Stimulated activated CD8-positive, alpha-beta memory T cell treated with anti-CD3 and anti-CD28 coated beads, Interleukin-15, amount 100 ng/mL, for 4 hours (primary cell): ENCODE measurements at regions not wholly inside any gene's neighbourhood (a gene's known extent, or its start where the extent isn't known, plus 50 kb on each side); places are given as distances from the start of the nearest gene placed in this dataset.

Experiments
- DNase-seq, 2 donors: peaks; one replicate each; pipeline ENCODE4 v3.0.0-alpha.2; 2020; ENCODE audit warnings: low read depth in 2 of 2

- DNase-seq = no peak
Observed at GRCh38 chrX:9148615-9149399, 114.9 kb upstream of the FAM9B start.

GRCh38 chrX:9149501-9150245 lies 115.7 kb upstream of the FAM9B start:
- DNase-seq = no peak

GRCh38 chrX:9151772-9152307 lies 117.9 kb upstream of the FAM9B start:
- DNase-seq = no peak

- no peak for DNase-seq
Observed at GRCh38 chrX:9153300-9153699, 119.4 kb upstream of the FAM9B start.

GRCh38 chrX:9158611-9159010 lies 124.7 kb upstream of the FAM9B start:
- no peak for DNase-seq

- DNase-seq = no peak
Observed at GRCh38 chrX:9160698-9161329, 126.9 kb upstream of the FAM9B start.

GRCh38 chrX:9162698-9163097 lies 128.8 kb upstream of the FAM9B start:
- no peak for DNase-seq

GRCh38 chrX:9163214-9163709 lies 129.3 kb upstream of the FAM9B start:
- DNase-seq = no peak

GRCh38 chrX:9164086-9164485 lies 130.2 kb upstream of the FAM9B start:
- DNase-seq = no peak

- no peak for DNase-seq
Observed at GRCh38 chrX:9164533-9165426, 130.9 kb upstream of the FAM9B start.

- DNase-seq = no peak
Observed at GRCh38 chrX:9166584-9166944, 132.6 kb upstream of the FAM9B start.

- DNase-seq = no peak
Observed at GRCh38 chrX:9171841-9172463, 138.0 kb upstream of the FAM9B start.

- no peak for DNase-seq
Observed at GRCh38 chrX:9172464-9172850, 138.5 kb upstream of the FAM9B start.

GRCh38 chrX:9180623-9181022 lies 146.7 kb upstream of the FAM9B start:
- DNase-seq = no peak

- no peak for DNase-seq
Observed at GRCh38 chrX:9182041-9182440, 148.1 kb upstream of the FAM9B start.

GRCh38 chrX:9183481-9183880 lies 149.6 kb upstream of the FAM9B start:
- DNase-seq = no peak

GRCh38 chrX:9184211-9184610 lies 150.3 kb upstream of the FAM9B start:
- no peak for DNase-seq

GRCh38 chrX:9188117-9188516 lies 154.2 kb upstream of the FAM9B start:
- no peak for DNase-seq

GRCh38 chrX:9189286-9189685 lies 155.4 kb upstream of the FAM9B start:
- DNase-seq = no peak

- no peak for DNase-seq
Observed at GRCh38 chrX:9191392-9191791, 157.5 kb upstream of the FAM9B start.
